GM23248 (cell line): ENCODE measurements at regions not wholly inside any gene's neighbourhood (a gene's known extent, or its start where the extent isn't known, plus 50 kb on each side); places are given as distances from the start of the nearest gene placed in this dataset.

Source experiments
- EZH2 ChIP-seq: fragments of 200-600 bp; sonication (generic); IDR thresholded peaks from 2 replicates; pipeline ENCODE4 v1.6.1; 2018; ENCODE audit warnings: antibody characterized with exemption, mild to moderate bottlenecking; ENCODE audit not compliant: insufficient read depth, poor library complexity, severe bottlenecking
- EZH2phosphoT487 ChIP-seq: fragments of 200-600 bp; sonication (generic); IDR thresholded peaks from 2 replicates; pipeline ENCODE4 v1.6.1; 2018; ENCODE audit warnings: antibody characterized with exemption, moderate library complexity, mild to moderate bottlenecking, low read depth; ENCODE audit not compliant: insufficient read depth

DNA sequence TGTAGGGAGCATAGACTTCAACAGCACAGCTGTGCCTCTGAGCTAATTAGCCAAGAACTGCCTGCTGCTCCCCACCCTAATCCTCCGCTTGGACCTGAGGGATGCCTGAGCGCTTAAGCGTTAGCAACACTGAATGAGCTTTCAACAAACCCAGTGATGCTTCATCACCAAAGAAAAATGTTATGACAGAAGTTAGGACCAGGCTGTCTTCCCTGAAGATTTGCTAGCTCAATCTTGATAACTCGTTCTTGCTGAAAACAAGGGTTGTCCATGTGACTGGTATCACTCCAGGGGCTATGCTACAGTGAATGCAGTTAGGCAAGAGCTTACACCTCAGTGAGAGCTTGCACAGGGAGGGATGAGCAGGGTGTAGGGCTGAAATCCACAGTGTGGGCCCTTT lies 190.7 kb upstream of the SIX2 start:
- no peak for TF ChIP-seq EZH2
- TF ChIP-seq EZH2phosphoT487 = no peak
